ENCODE measurements at regions not wholly inside any gene's neighbourhood (a gene's known extent, or its start where the extent isn't known, plus 50 kb on each side); places are given as distances from the start of the nearest gene placed in this dataset.

DNA sequence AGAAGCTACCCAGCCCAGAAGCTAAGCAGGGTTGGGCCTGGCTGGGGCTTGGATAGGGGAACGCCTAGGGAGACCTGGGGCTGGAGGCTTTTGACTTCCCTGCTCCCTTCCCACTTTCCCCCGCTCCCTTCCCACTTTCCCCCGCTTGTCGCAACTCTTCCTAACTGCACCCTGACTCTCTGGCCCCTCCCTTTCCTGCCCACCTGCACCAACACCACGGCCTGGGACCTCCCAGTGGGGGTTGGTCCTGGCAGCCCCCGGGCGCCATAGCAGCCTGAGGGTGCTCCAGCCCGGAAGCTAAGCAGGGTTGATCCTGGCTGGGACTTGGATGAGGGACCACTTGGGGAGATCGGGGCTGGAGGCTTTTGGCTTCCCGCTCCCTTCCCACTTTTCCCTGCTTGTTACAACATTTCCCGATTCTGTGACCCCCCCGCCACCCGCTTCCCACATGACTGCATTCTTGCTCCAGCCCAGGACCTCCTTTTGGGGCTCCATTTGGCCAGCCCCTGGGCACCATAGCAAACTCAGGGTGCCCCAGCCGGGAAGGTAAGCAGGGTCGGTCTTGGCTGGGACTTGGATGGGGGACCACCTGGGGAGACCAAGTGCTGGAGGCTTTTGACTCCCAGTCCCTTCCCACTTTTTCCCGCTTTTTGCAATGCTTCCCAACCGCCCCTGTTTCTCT lies 2287.0 kb downstream of the TP53TG3F start:
- POLR2A ChIA-PET, result no interaction called here
- H3K9me3 Mint-ChIP-seq, result peaks cover 47% of the 10 kb centered on the region

GRCh38 chr16:35746963-35747657 lies 2287.7 kb downstream of the TP53TG3F start:
- ATAC-seq (no peak), DNase-seq (no peak)
- ChIA-PET CTCF (no interaction called here), POLR2A (no interaction called here)
- H3K4me1 Mint-ChIP-seq (ENCODE audit: low read depth), result no peaks in the 10 kb centered on the region
- no peaks in the 10 kb centered on the region for H3K27me3 Mint-ChIP-seq
- TF ChIP-seq, protein P1, sequence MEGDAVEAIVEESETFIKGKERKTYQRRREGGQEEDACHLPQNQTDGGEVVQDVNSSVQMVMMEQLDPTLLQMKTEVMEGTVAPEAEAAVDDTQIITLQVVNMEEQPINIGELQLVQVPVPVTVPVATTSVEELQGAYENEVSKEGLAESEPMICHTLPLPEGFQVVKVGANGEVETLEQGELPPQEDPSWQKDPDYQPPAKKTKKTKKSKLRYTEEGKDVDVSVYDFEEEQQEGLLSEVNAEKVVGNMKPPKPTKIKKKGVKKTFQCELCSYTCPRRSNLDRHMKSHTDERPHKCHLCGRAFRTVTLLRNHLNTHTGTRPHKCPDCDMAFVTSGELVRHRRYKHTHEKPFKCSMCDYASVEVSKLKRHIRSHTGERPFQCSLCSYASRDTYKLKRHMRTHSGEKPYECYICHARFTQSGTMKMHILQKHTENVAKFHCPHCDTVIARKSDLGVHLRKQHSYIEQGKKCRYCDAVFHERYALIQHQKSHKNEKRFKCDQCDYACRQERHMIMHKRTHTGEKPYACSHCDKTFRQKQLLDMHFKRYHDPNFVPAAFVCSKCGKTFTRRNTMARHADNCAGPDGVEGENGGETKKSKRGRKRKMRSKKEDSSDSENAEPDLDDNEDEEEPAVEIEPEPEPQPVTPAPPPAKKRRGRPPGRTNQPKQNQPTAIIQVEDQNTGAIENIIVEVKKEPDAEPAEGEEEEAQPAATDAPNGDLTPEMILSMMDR (IDR thresholded peaks at IDR 0.05), result no peak
- H3K4me3 Mint-ChIP-seq, result no peak overlapping the region
- peaks cover 42% of the 10 kb centered on the region for H3K9me3 Mint-ChIP-seq
- no peaks in the 10 kb centered on the region for H3K36me3 Mint-ChIP-seq (ENCODE audit: low read depth)
- no peak overlapping the region for H3K27ac Mint-ChIP-seq
- intact Hi-C loops (cut with micrococcal nuclease), result no loop called here

More for the DNA sequence above, 2287.0 kb downstream of the TP53TG3F start:
- H3K27ac Mint-ChIP-seq, result no peak overlapping the region
- TF ChIP-seq, protein P1 (IDR thresholded peaks at IDR 0.05), result no peak
- H3K4me1 Mint-ChIP-seq (ENCODE audit: low read depth), result no peaks in the 10 kb centered on the region
- DNase-seq (no peak), ATAC-seq (no peak)
- H3K4me3 Mint-ChIP-seq, result no peak overlapping the region
- H3K36me3 Mint-ChIP-seq (ENCODE audit: low read depth), result no peaks in the 10 kb centered on the region
- intact Hi-C loops (cut with micrococcal nuclease), result no loop called here
- CTCF ChIA-PET, result no interaction called here
- no peaks in the 10 kb centered on the region for H3K27me3 Mint-ChIP-seq

GRCh38 chr16:35747658-35748455 lies 2288.4 kb downstream of the TP53TG3F start:
- POLR2A ChIA-PET, result no interaction called here
- CTCF ChIA-PET, result no interaction called here
- DNase-seq (no peak), ATAC-seq (no peak)
- H3K27me3 Mint-ChIP-seq, result no peaks in the 10 kb centered on the region
- H3K4me1 Mint-ChIP-seq (ENCODE audit: low read depth), result no peaks in the 10 kb centered on the region
- H3K27ac Mint-ChIP-seq, result no peak overlapping the region
- H3K9me3 Mint-ChIP-seq, result peaks cover 34% of the 10 kb centered on the region
- no peaks in the 10 kb centered on the region for H3K36me3 Mint-ChIP-seq (ENCODE audit: low read depth)
- no peak overlapping the region for H3K4me3 Mint-ChIP-seq
- TF ChIP-seq, protein P1 (IDR thresholded peaks at IDR 0.05), result no peak
- intact Hi-C loops (cut with micrococcal nuclease), result no loop called here

DNA sequence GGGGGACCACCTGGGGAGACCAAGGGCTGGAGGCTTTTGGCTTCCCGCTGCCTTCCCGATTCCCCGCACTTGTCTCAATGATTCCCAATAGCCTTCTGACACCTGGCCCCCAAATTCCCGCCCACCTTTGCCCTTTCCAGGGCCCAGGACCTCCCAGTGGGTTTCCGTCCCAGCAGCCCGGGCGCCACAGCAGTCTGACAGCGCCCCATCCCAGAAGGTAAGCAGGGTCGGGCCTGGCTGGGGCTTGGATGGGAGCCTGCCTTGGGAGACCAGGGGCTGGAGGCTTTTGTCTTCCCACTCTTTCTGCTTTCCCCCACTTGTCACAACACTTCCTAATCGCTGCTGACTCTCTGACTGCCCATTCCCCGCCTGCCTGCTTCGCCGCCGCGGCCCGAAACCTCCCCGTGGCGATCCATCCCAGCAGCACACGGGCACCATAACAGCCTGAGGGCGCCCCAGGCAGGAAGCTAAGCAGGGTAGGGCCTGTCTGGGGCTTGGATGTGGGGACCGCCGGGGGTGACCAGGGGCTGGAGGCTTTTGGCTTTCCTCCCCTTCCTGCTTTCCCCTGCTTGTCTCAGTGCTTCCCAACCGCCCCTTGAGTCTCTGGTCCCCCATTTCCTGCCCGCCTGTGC lies 2289.3 kb downstream of the TP53TG3F start:
- DNase-seq (no peak), ATAC-seq (no peak)
- TF ChIP-seq, protein P1 (IDR thresholded peaks at IDR 0.05), result no peak
- POLR2A ChIA-PET, result no interaction called here
- H3K4me3 Mint-ChIP-seq, result no peak overlapping the region
- no peak overlapping the region for H3K27ac Mint-ChIP-seq
- peaks cover 32% of the 10 kb centered on the region for H3K9me3 Mint-ChIP-seq
- no peaks in the 10 kb centered on the region for H3K4me1 Mint-ChIP-seq (ENCODE audit: low read depth)
- CTCF ChIA-PET, result no interaction called here
- no peaks in the 10 kb centered on the region for H3K27me3 Mint-ChIP-seq
- intact Hi-C loops (cut with micrococcal nuclease), result no loop called here
- H3K36me3 Mint-ChIP-seq (ENCODE audit: low read depth), result no peaks in the 10 kb centered on the region

Measured in activated CD8-positive, alpha-beta T cell treated with anti-CD3 and anti-CD28 coated beads for 36 hours (primary cell).